IMR-90 (cell line): ENCODE measurements at regions not wholly inside any gene's neighbourhood (a gene's known extent, or its start where the extent isn't known, plus 50 kb on each side); places are given as distances from the start of the nearest gene placed in this dataset.

Experiments
- CHD1 ChIP-seq: IDR thresholded peaks from 2 replicates; pipeline ENCODE4 v1.6.1; 2012; ENCODE audit warnings: low read depth, low read length, improper control_type of control experiment
- FOS ChIP-seq: fragments of 150-350 bp; IDR thresholded peaks from 2 replicates; pipeline ENCODE4 v1.6.1; 2016; ENCODE audit warnings: low read depth, low read length
- MAZ ChIP-seq: IDR thresholded peaks from 2 replicates; pipeline ENCODE4 v1.6.1; 2012; ENCODE audit warnings: low read depth, mild to moderate bottlenecking, low read length, improper control_type of control experiment, moderate library complexity, borderline replicate concordance
- MXI1 ChIP-seq: IDR thresholded peaks from 2 replicates; pipeline ENCODE4 v1.6.1; 2012; ENCODE audit warnings: low read depth, mild to moderate bottlenecking, low read length, moderate library complexity, borderline replicate concordance
- NFE2L2 ChIP-seq: fragments of 150-350 bp; IDR thresholded peaks from 2 replicates; pipeline ENCODE4 v1.6.1; 2016; ENCODE audit warnings: low read depth, mild to moderate bottlenecking, low read length
- POLR2A ChIP-seq: IDR thresholded peaks from 2 replicates; pipeline ENCODE4 v1.6.1; 2012; ENCODE audit warnings: mild to moderate bottlenecking, low read depth, low read length
- RAD21 ChIP-seq: IDR thresholded peaks from 2 replicates; pipeline ENCODE4 v1.6.1; 2012; ENCODE audit warnings: low read length, improper control_type of control experiment
- RFX5 ChIP-seq: IDR thresholded peaks from 2 replicates; pipeline ENCODE4 v1.8.0; 2012; ENCODE audit warnings: low read depth, mild to moderate bottlenecking, low read length, moderate library complexity
- SMC3 ChIP-seq: fragments of 150-350 bp; IDR thresholded peaks from 2 replicates; pipeline ENCODE4 v1.6.1; 2016; ENCODE audit warnings: low read depth, mild to moderate bottlenecking, antibody characterized with exemption, low read length, moderate library complexity
- USF2 ChIP-seq: fragments of 150-350 bp; IDR thresholded peaks from 2 replicates; pipeline ENCODE4 v1.6.1; 2017; ENCODE audit warnings: mild to moderate bottlenecking, antibody characterized with exemption, low read length, low read depth
- TF ChIP-seq, protein P1 (sequence below): conservative IDR thresholded peaks from 2 replicates; pipeline ENCODE4 v1.5.1; 2012; ENCODE audit warnings: mild to moderate bottlenecking, low read depth, low read length, improper control_type of control experiment

DNA sequence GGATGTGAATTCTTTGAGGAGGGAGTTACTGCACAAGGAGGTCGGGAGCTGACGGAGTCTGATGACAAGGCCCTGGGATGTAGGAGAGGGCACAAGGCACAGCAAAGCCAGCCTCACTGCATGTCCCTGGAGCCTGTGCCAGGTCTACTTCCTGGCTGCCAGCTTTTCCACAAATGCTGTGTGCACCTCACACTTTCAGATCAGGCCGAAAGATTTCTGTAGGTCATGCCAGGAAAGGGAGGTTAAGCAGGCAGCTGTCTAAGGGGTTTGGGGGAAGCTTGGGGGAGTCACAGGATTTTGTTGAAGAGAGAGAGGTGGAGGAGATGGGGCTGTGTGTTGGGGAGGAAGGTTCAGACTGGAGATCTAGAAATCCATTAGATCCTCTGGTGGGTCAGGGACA lies 792.5 kb downstream of the KCNJ18 start:
- TF ChIP-seq, protein P1, sequence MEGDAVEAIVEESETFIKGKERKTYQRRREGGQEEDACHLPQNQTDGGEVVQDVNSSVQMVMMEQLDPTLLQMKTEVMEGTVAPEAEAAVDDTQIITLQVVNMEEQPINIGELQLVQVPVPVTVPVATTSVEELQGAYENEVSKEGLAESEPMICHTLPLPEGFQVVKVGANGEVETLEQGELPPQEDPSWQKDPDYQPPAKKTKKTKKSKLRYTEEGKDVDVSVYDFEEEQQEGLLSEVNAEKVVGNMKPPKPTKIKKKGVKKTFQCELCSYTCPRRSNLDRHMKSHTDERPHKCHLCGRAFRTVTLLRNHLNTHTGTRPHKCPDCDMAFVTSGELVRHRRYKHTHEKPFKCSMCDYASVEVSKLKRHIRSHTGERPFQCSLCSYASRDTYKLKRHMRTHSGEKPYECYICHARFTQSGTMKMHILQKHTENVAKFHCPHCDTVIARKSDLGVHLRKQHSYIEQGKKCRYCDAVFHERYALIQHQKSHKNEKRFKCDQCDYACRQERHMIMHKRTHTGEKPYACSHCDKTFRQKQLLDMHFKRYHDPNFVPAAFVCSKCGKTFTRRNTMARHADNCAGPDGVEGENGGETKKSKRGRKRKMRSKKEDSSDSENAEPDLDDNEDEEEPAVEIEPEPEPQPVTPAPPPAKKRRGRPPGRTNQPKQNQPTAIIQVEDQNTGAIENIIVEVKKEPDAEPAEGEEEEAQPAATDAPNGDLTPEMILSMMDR, result no peak
- TF ChIP-seq POLR2A, result no peak
- TF ChIP-seq MXI1, result no peak
- no peak for TF ChIP-seq FOS
- no peak for TF ChIP-seq MAZ
- TF ChIP-seq SMC3, result no peak
- no peak for TF ChIP-seq RAD21
- no peak for TF ChIP-seq RFX5
- no peak for TF ChIP-seq NFE2L2
- TF ChIP-seq USF2, result no peak
- no peak for TF ChIP-seq CHD1
